HCT116 (cell line): ENCODE measurements at regions not wholly inside any gene's neighbourhood (a gene's known extent, or its start where the extent isn't known, plus 50 kb on each side); places are given as distances from the start of the nearest gene placed in this dataset.

Source experiments
- ATAC-seq: fragments of 200-7000 bp; cut with Tn5 transposase; 2 replicates; pipeline ENCODE4 v1.9.1; 2020; ENCODE audit warnings: mild to moderate bottlenecking, moderate library complexity
- BruUV-seq: library from RNA; stranded (reverse); fragments of 400-500 nt; replicated peaks from 2 replicates; lab custom pipeline; 2021; lab: Mats Ljungman, UMichigan
- CTCF ChIA-PET: fragments of 300-600 bp; sonication (Branson Sonifier 250); formaldehyde crosslinking; loops from one replicate; lab custom pipeline; 2021; ENCODE audit warnings: antibody characterized with exemption; lab: Charles Lee
- POLR2A ChIA-PET: fragments of 300-600, 350-600 bp; sonication (Branson Sonifier 250); formaldehyde crosslinking; loops from one replicate; lab custom pipeline; 2021; ENCODE audit warnings: antibody characterized with exemption; lab: Charles Lee
- RAD21 ChIA-PET, 2 experiments: fragments of 300-600 bp; sonication (Branson Sonifier 250); formaldehyde crosslinking; loops; one replicate each; lab custom pipeline; 2023; ENCODE audit warnings: low total read pairs in 2 of 2; ENCODE audit not compliant: uncharacterized antibody in 2 of 2, unreplicated experiment in 2 of 2, low non-redundant PET in 1 of 2; lab: Charles Lee
- DNase-seq: peaks from one replicate; pipeline ENCODE4 v3.0.0-alpha.2; 2010; ENCODE audit warnings: low read depth, low spot score
- H2AFZ ChIP-seq: fragments of 200-600 bp; shearing (Covaris generic), sonication (generic); 2 replicates; pipeline ENCODE4 v1.6.1; 2017; ENCODE audit warnings: low read depth, mixed run types, mixed read lengths, antibody characterized with exemption, low read length; ENCODE audit not compliant: poor library complexity, severe bottlenecking
- H3K27ac ChIP-seq: 2 replicates; pipeline ENCODE4 v1.5.1; 2012; ENCODE audit warnings: low read depth, low read length
- H3K27me3 ChIP-seq: fragments of 200-600 bp; sonication (generic); 2 replicates; pipeline ENCODE4 v1.6.1; 2016; ENCODE audit warnings: mixed run types, low read length, mixed read lengths; ENCODE audit not compliant: insufficient read depth
- H3K36me3 ChIP-seq, 2 experiments: fragments of 200-500 bp in 1 of 2; fragments of 200-600 bp in 1 of 2; sonication (Bioruptor generic) in 1 of 2; sonication (generic) in 1 of 2; 2 replicates each; pipeline versions ENCODE4 v1.5.1 to v1.6.1; 2014 to 2016; ENCODE audit warnings: low read length in 2 of 2, inconsistent platforms in 1 of 2, mixed read lengths in 1 of 2, mixed run types in 1 of 2; ENCODE audit not compliant: insufficient read depth in 2 of 2, control insufficient read depth in 1 of 2
- H3K4me1 ChIP-seq, 2 experiments: fragments of 200-600 bp in 1 of 2; sonication (generic) in 1 of 2; 2 replicates each; pipeline versions ENCODE4 v1.5.1 to v1.6.1; 2012 to 2017; ENCODE audit warnings: low read length in 2 of 2, inconsistent platforms in 1 of 2, mild to moderate bottlenecking in 1 of 2, mixed read lengths in 1 of 2, mixed run types in 1 of 2, moderate library complexity in 1 of 2; ENCODE audit not compliant: insufficient read depth in 2 of 2, control insufficient read depth in 1 of 2
- H3K4me2 ChIP-seq: fragments of 200-600 bp; sonication (generic); 2 replicates; pipeline ENCODE4 v1.6.1; 2017; ENCODE audit warnings: mixed run types, low read length, mixed read lengths
- H3K4me3 ChIP-seq, 2 experiments: fragments of 200-600 bp in 1 of 2; sonication (generic) in 1 of 2; replicated peaks in 1 of 2; 2 replicates each; pipeline ENCODE4 v1.5.1; 2011 to 2016; ENCODE audit warnings: low read length in 2 of 2, control low read depth in 1 of 2, low read depth in 1 of 2, mild to moderate bottlenecking in 1 of 2, mixed read lengths in 1 of 2, mixed run types in 1 of 2
- H3K79me2 ChIP-seq: fragments of 200-600 bp; sonication (generic); 2 replicates; pipeline ENCODE4 v1.6.1; 2017; ENCODE audit warnings: mild to moderate bottlenecking, mixed run types, low read length, moderate library complexity, mixed read lengths; ENCODE audit not compliant: insufficient read depth
- H3K9ac ChIP-seq: fragments of 200-600 bp; sonication (generic); 2 replicates; pipeline ENCODE4 v1.6.1; 2016; ENCODE audit warnings: low read length, mixed read lengths
- H3K9me2 ChIP-seq: fragments of 200-600 bp; sonication (generic), shearing (Covaris generic); 2 replicates; pipeline ENCODE4 v1.6.1; 2017; ENCODE audit warnings: mixed run types, mild to moderate bottlenecking, moderate library complexity; ENCODE audit not compliant: insufficient read depth
- H3K9me3 ChIP-seq, 2 experiments: fragments of 200-500 bp in 1 of 2; fragments of 200-600 bp in 1 of 2; sonication (Bioruptor generic) in 1 of 2; sonication (generic) in 1 of 2; 2 replicates each; pipeline ENCODE4 v1.6.1; 2014 to 2017; ENCODE audit warnings: low read length in 2 of 2, mixed read lengths in 2 of 2, inconsistent platforms in 1 of 2, low read depth in 1 of 2, mild to moderate bottlenecking in 1 of 2, mixed run types in 1 of 2, moderate library complexity in 1 of 2; ENCODE audit not compliant: control insufficient read depth in 1 of 2, insufficient read depth in 1 of 2
- H4K20me1 ChIP-seq: fragments of 200-600 bp; sonication (generic), shearing (Covaris generic); 2 replicates; pipeline ENCODE4 v1.6.1; 2017; ENCODE audit warnings: mixed run types, mild to moderate bottlenecking, moderate library complexity; ENCODE audit not compliant: insufficient read depth
- CEBPB ChIP-seq: IDR thresholded peaks from 2 replicates; pipeline ENCODE4 v1.6.1; 2012; ENCODE audit warnings: low read depth
- EGR1 ChIP-seq: IDR thresholded peaks from 2 replicates; pipeline ENCODE4 v1.6.1; 2012; ENCODE audit warnings: low read depth
- ELF1 ChIP-seq: IDR thresholded peaks from 2 replicates; pipeline ENCODE4 v1.6.1; 2012; ENCODE audit warnings: low read depth, borderline replicate concordance
- EZH2phosphoT487 ChIP-seq: fragments of 200-600 bp; IDR thresholded peaks from 2 replicates; pipeline ENCODE4 v1.6.1; 2018; ENCODE audit warnings: antibody characterized with exemption, borderline replicate concordance
- FOSL1 ChIP-seq: IDR thresholded peaks from 2 replicates; pipeline ENCODE4 v1.6.1; 2012; ENCODE audit warnings: low read depth
- POLR2AphosphoS5 ChIP-seq: IDR thresholded peaks from 2 replicates; pipeline ENCODE4 v1.6.1; 2011; ENCODE audit warnings: mild to moderate bottlenecking, low read depth, low read length, moderate library complexity
- SIN3A ChIP-seq: IDR thresholded peaks from 2 replicates; pipeline ENCODE4 v1.6.1; 2012; ENCODE audit warnings: low read depth
- SP1 ChIP-seq: IDR thresholded peaks from 2 replicates; pipeline ENCODE4 v1.6.1; 2012; ENCODE audit warnings: low read depth
- SRF ChIP-seq: IDR thresholded peaks from 2 replicates; pipeline ENCODE4 v1.6.1; 2012; ENCODE audit warnings: low read depth
- YY1 ChIP-seq: IDR thresholded peaks from 2 replicates; pipeline ENCODE4 v1.6.1; 2011; ENCODE audit warnings: low read length, low read depth, moderate library complexity, mild to moderate bottlenecking; ENCODE audit not compliant: insufficient replicate concordance; ENCODE audit errors: extremely low read depth
- ZNF274 ChIP-seq: fragments of 200-500 bp; sonication (Bioruptor generic); IDR thresholded peaks from 2 replicates; pipeline ENCODE4 v1.6.1; 2014; ENCODE audit warnings: mild to moderate bottlenecking, low read depth, low read length, inconsistent platforms
- intact Hi-C: fragments of 100-400 bp; cut with micrococcal nuclease; formaldehyde crosslinking; loops from 2 replicates; pipeline ENCODE4 v1.10.0; 2022
- TF ChIP-seq, protein P1 (sequence below): IDR thresholded peaks from 2 replicates; pipeline ENCODE4 v1.6.1; 2012; ENCODE audit warnings: low read depth

- Histone ChIP-seq H3K79me2 (no peaks in the 10 kb centered on the region), H3K4me1 (no peaks in the 10 kb centered on the region), H2AFZ (no peak overlapping the region), H3K27ac (no peak overlapping the region), H4K20me1 (no peaks in the 10 kb centered on the region), H3K27me3 (no peaks in the 10 kb centered on the region), H3K4me3 (no peak overlapping the region), H3K36me3 (no peaks in the 10 kb centered on the region), H3K9me2 (no peaks in the 10 kb centered on the region), H3K4me2 (no peak overlapping the region), H3K9ac (no peak overlapping the region), H3K9me3 (no peaks in the 10 kb centered on the region)
- ChIA-PET RAD21 (no interaction called here), CTCF (no interaction called here), POLR2A (no interaction called here)
- no TSS peak for BruUV-seq
- TF ChIP-seq YY1: no peak
- no peak for TF ChIP-seq SP1
- TF ChIP-seq POLR2AphosphoS5: no peak
- TF ChIP-seq ZNF274: no peak
- no peak for TF ChIP-seq ELF1
- TF ChIP-seq CEBPB: no peak
- no peak for TF ChIP-seq EZH2phosphoT487
- TF ChIP-seq, protein P1, sequence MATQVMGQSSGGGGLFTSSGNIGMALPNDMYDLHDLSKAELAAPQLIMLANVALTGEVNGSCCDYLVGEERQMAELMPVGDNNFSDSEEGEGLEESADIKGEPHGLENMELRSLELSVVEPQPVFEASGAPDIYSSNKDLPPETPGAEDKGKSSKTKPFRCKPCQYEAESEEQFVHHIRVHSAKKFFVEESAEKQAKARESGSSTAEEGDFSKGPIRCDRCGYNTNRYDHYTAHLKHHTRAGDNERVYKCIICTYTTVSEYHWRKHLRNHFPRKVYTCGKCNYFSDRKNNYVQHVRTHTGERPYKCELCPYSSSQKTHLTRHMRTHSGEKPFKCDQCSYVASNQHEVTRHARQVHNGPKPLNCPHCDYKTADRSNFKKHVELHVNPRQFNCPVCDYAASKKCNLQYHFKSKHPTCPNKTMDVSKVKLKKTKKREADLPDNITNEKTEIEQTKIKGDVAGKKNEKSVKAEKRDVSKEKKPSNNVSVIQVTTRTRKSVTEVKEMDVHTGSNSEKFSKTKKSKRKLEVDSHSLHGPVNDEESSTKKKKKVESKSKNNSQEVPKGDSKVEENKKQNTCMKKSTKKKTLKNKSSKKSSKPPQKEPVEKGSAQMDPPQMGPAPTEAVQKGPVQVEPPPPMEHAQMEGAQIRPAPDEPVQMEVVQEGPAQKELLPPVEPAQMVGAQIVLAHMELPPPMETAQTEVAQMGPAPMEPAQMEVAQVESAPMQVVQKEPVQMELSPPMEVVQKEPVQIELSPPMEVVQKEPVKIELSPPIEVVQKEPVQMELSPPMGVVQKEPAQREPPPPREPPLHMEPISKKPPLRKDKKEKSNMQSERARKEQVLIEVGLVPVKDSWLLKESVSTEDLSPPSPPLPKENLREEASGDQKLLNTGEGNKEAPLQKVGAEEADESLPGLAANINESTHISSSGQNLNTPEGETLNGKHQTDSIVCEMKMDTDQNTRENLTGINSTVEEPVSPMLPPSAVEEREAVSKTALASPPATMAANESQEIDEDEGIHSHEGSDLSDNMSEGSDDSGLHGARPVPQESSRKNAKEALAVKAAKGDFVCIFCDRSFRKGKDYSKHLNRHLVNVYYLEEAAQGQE: no peak
- no peak for TF ChIP-seq EGR1
- no peak for TF ChIP-seq SRF
- TF ChIP-seq FOSL1: no peak
- TF ChIP-seq SIN3A: no peak
- intact Hi-C loops: no loop called here
- no peak for DNase-seq
- no peak for ATAC-seq
Observed at GRCh38 chr10:130921911-130922440, 389.5 kb downstream of the TCERG1L start.
